LNCaP clone FGC (cell line): ENCODE measurements at regions not wholly inside any gene's neighbourhood (a gene's known extent, or its start where the extent isn't known, plus 50 kb on each side); places are given as distances from the start of the nearest gene placed in this dataset.

Experiments used
- DNase-seq: peaks from one replicate; pipeline ENCODE4 v3.0.0-alpha.2; 2011; ENCODE audit warnings: low read depth
- H3K4me3 ChIP-seq: 2 replicates; pipeline ENCODE4 v1.5.1; 2011; ENCODE audit warnings: mild to moderate bottlenecking, low read depth, low read length, control low read depth
- CTCF ChIP-seq: IDR thresholded peaks from 2 replicates; pipeline ENCODE4 v1.5.1; 2012; ENCODE audit warnings: mild to moderate bottlenecking; ENCODE audit not compliant: control insufficient read depth, insufficient read depth; ENCODE audit errors: extremely low read depth

- no peak for TF ChIP-seq CTCF
- no peak for DNase-seq
- no peak overlapping the region for H3K4me3 ChIP-seq
Measured at GRCh38 chr19:29422486-29423085, 103.2 kb upstream of the VSTM2B start.

- no peak for DNase-seq
- TF ChIP-seq CTCF: no peak
- no peak overlapping the region for H3K4me3 ChIP-seq
Measured at GRCh38 chr19:29428071-29428470, 97.7 kb upstream of the VSTM2B start.

- no peak for DNase-seq
- H3K4me3 ChIP-seq: no peak overlapping the region
- no peak for TF ChIP-seq CTCF
Measured at GRCh38 chr19:29429021-29429420, 96.8 kb upstream of the VSTM2B start.

GRCh38 chr19:29429581-29429980 is 96.2 kb upstream of the VSTM2B start:
- no peak for TF ChIP-seq CTCF
- DNase-seq: no peak

GRCh38 chr19:29431332-29431731 is 94.5 kb upstream of the VSTM2B start:
- H3K4me3 ChIP-seq: no peak overlapping the region
- TF ChIP-seq CTCF: no peak
- DNase-seq: no peak

More at GRCh38 chr19:29429581-29429980, 96.2 kb upstream of the VSTM2B start:
- H3K4me3 ChIP-seq: no peak overlapping the region

- no peak for TF ChIP-seq CTCF
- no peak for DNase-seq
- no peak overlapping the region for H3K4me3 ChIP-seq
Measured at GRCh38 chr19:29432677-29433076, 93.1 kb upstream of the VSTM2B start.

GRCh38 chr19:29436591-29437103 is 89.1 kb upstream of the VSTM2B start:
- no peak for TF ChIP-seq CTCF
- H3K4me3 ChIP-seq: no peak overlapping the region
- no peak for DNase-seq
